ENCODE measurements at regions not wholly inside any gene's neighbourhood (a gene's known extent, or its start where the extent isn't known, plus 50 kb on each side); places are given as distances from the start of the nearest gene placed in this dataset.
"Not testable (repeated sequence)": the region's sequence is repeated elsewhere in the genome, so short reads cannot be mapped to it uniquely, and the experiment has no call there.

GRCh38 chr14:84086714-84087113 lies 1443.2 kb upstream of the FLRT2 start:
- Histone ChIP-seq H3K36me3 (no peaks in the 10 kb centered on the region), H3K4me3 (no peak overlapping the region), H3K4me1 (no peaks in the 10 kb centered on the region), H3K27ac (no peak overlapping the region), H3K27me3 (ENCODE audit: low read depth) (no peaks in the 10 kb centered on the region), H3K9me3 (no peaks in the 10 kb centered on the region)
- no peak for TF ChIP-seq CTCF (IDR thresholded peaks at IDR 0.05)
- no peak for DNase-seq
- intact Hi-C loops (cut with DNase I), result no loop called here
- ATAC-seq, result no peak

GRCh38 chr14:84087986-84088531 lies 1441.9 kb upstream of the FLRT2 start:
- Histone ChIP-seq H3K9me3 (no peaks in the 10 kb centered on the region), H3K4me3 (no peak overlapping the region), H3K27ac (no peak overlapping the region), H3K36me3 (no peaks in the 10 kb centered on the region), H3K4me1 (no peaks in the 10 kb centered on the region), H3K27me3 (ENCODE audit: low read depth) (no peaks in the 10 kb centered on the region)
- peak in 1 of 2 donors; percentile 37 for ATAC-seq
- intact Hi-C loops (cut with DNase I), result no loop called here
- DNase-seq, result no peak
- TF ChIP-seq CTCF (IDR thresholded peaks at IDR 0.05), result no peak

- no peak for ATAC-seq
- intact Hi-C loops (cut with DNase I), result no loop called here
- Histone ChIP-seq H3K4me1 (no peaks in the 10 kb centered on the region), H3K4me3 (no peak overlapping the region), H3K9me3 (no peaks in the 10 kb centered on the region), H3K36me3 (no peaks in the 10 kb centered on the region), H3K27me3 (ENCODE audit: low read depth) (no peaks in the 10 kb centered on the region), H3K27ac (no peak overlapping the region)
- DNase-seq, result no peak
- TF ChIP-seq CTCF (IDR thresholded peaks at IDR 0.05), result no peak
Observed at GRCh38 chr14:84090837-84091236, 1439.1 kb upstream of the FLRT2 start.

- DNase-seq (no peak), ATAC-seq (no peak)
- Histone ChIP-seq H3K27me3 (ENCODE audit: low read depth) (no peaks in the 10 kb centered on the region), H3K4me3 (no peak overlapping the region), H3K9me3 (no peaks in the 10 kb centered on the region), H3K4me1 (no peaks in the 10 kb centered on the region), H3K36me3 (no peaks in the 10 kb centered on the region), H3K27ac (no peak overlapping the region)
- intact Hi-C loops (cut with DNase I), result no loop called here
- no peak for TF ChIP-seq CTCF (IDR thresholded peaks at IDR 0.05)
Observed at GRCh38 chr14:84095681-84096080, 1434.3 kb upstream of the FLRT2 start.

- DNase-seq (no peak), ATAC-seq (no peak)
- no peaks in the 10 kb centered on the region for H3K36me3 ChIP-seq
- H3K27ac ChIP-seq, result no peak overlapping the region
- H3K9me3 ChIP-seq, result no peaks in the 10 kb centered on the region
- intact Hi-C loops (cut with DNase I), result no loop called here
- H3K4me3 ChIP-seq, result no peak overlapping the region
- TF ChIP-seq CTCF (IDR thresholded peaks at IDR 0.05), result no peak
- no peaks in the 10 kb centered on the region for H3K4me1 ChIP-seq
- no peaks in the 10 kb centered on the region for H3K27me3 ChIP-seq (ENCODE audit: low read depth)
Observed at GRCh38 chr14:84098261-84098660, 1431.7 kb upstream of the FLRT2 start.

GRCh38 chr14:84099560-84099959 lies 1430.4 kb upstream of the FLRT2 start:
- DNase-seq; H3K9me3 ChIP-seq; intact Hi-C loops (cut with DNase I); H3K27ac ChIP-seq; H3K4me1 ChIP-seq; ATAC-seq; H3K36me3 ChIP-seq; H3K4me3 ChIP-seq; H3K27me3 ChIP-seq (ENCODE audit: low read depth): not testable (repeated sequence)
